Ovary (tissue), 3 donors: ENCODE measurements at regions not wholly inside any gene's neighbourhood (a gene's known extent, or its start where the extent isn't known, plus 50 kb on each side); places are given as distances from the start of the nearest gene placed in this dataset.

Experiments used
- EP300 ChIP-seq: sonication (generic); formaldehyde crosslinking; IDR thresholded peaks from one replicate; pipeline ENCODE4 v1.6.1; 2017; ENCODE audit warnings: antibody characterized with exemption
- TF ChIP-seq, protein P1 (sequence below), 3 donors: fragments of 450-650 bp in 2 of 3; fragments of 200-600 bp in 1 of 3; IDR thresholded peaks; one replicate each; pipeline versions ENCODE4 v1.5.1 to v1.8.0; 2016 to 2022; ENCODE audit warnings: antibody characterized with exemption in 3 of 3, mild to moderate bottlenecking in 1 of 3
- donor health status: DM: no; HTN: no; CAD: no.

- TF ChIP-seq, protein P1, sequence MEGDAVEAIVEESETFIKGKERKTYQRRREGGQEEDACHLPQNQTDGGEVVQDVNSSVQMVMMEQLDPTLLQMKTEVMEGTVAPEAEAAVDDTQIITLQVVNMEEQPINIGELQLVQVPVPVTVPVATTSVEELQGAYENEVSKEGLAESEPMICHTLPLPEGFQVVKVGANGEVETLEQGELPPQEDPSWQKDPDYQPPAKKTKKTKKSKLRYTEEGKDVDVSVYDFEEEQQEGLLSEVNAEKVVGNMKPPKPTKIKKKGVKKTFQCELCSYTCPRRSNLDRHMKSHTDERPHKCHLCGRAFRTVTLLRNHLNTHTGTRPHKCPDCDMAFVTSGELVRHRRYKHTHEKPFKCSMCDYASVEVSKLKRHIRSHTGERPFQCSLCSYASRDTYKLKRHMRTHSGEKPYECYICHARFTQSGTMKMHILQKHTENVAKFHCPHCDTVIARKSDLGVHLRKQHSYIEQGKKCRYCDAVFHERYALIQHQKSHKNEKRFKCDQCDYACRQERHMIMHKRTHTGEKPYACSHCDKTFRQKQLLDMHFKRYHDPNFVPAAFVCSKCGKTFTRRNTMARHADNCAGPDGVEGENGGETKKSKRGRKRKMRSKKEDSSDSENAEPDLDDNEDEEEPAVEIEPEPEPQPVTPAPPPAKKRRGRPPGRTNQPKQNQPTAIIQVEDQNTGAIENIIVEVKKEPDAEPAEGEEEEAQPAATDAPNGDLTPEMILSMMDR (IDR thresholded peaks at IDR 0.05) = no peak
- TF ChIP-seq EP300 = no peak
Observed at GRCh38 chrX:40331353-40331752, 233.6 kb upstream of the BCOR start.
